GM12878 (cell line): ENCODE measurements at regions not wholly inside any gene's neighbourhood (a gene's known extent, or its start where the extent isn't known, plus 50 kb on each side); places are given as distances from the start of the nearest gene placed in this dataset.

ENCODE experiments used
- ATAC-seq: fragments of 200-7000 bp; cut with Tn5 transposase; 3 replicates; pipeline ENCODE4 v1.9.1; 2020; ENCODE audit warnings: mild to moderate bottlenecking, moderate library complexity
- BruUV-seq: library from RNA; stranded (reverse); fragments of 400-500 nt; replicated peaks from 2 replicates; lab custom pipeline; 2021; lab: Mats Ljungman, UMichigan
- CTCF ChIA-PET: fragments of 300-600 bp; sonication (Branson Sonifier 250); formaldehyde crosslinking; extraction: SDS; loops from one replicate; lab custom pipeline; 2021; ENCODE audit warnings: inconsistent platforms; lab: Yijun Ruan, JAX
- POLR2A ChIA-PET: fragments of 350-600 bp; formaldehyde crosslinking; extraction: SDS; loops from one replicate; lab custom pipeline; 2021; ENCODE audit warnings: inconsistent platforms; lab: Charles Lee
- RAD21 ChIA-PET: fragments of 300-600 bp; sonication (Branson Sonifier 250); formaldehyde crosslinking; loops from one replicate; lab custom pipeline; 2023; ENCODE audit warnings: antibody characterized with exemption; ENCODE audit not compliant: unreplicated experiment; lab: Charles Lee
- SMC1A ChIA-PET: fragments of 300-600 bp; sonication (Branson Sonifier 250); formaldehyde crosslinking; loops from one replicate; lab custom pipeline; 2023; ENCODE audit not compliant: unreplicated experiment, uncharacterized antibody; lab: Charles Lee
- DNase-seq: peaks from one replicate; pipeline ENCODE4 v3.0.0-alpha.2; 2011; ENCODE audit warnings: low read depth, low spot score
- FAIRE-seq: peaks from 3 replicates; lab custom pipeline; 2011; peaks lifted over from hg19 to GRCh38; lab: Jason Lieb, UNC
- H2AFZ ChIP-seq: 2 replicates; pipeline ENCODE4 v1.6.0; 2011; ENCODE audit warnings: low read depth, low read length, control low read depth; ENCODE audit not compliant: control insufficient read depth
- H3K27ac ChIP-seq: 2 replicates; pipeline ENCODE4 v1.5.1; 2011; ENCODE audit warnings: control low read depth; ENCODE audit not compliant: control insufficient read depth, insufficient read depth
- H3K27me3 ChIP-seq, 2 experiments: replicated peaks in 1 of 2; 2 replicates each; pipeline versions ENCODE4 v1.6.0 to v1.6.1; 2011; ENCODE audit warnings: low read length in 1 of 2; ENCODE audit not compliant: control insufficient read depth in 2 of 2, insufficient read depth in 2 of 2
- H3K36me3 ChIP-seq, 2 experiments: 2 replicates each; pipeline ENCODE4 v1.5.1; 2011; ENCODE audit warnings: low read length in 1 of 2; ENCODE audit not compliant: control insufficient read depth in 2 of 2, insufficient read depth in 2 of 2
- H3K4me1 ChIP-seq: 2 replicates; pipeline ENCODE4 v1.6.1; 2011; ENCODE audit warnings: mild to moderate bottlenecking, low read length, moderate library complexity, mixed read lengths; ENCODE audit not compliant: control insufficient read depth, insufficient read depth
- H3K4me2 ChIP-seq: 2 replicates; pipeline ENCODE4 v1.6.0; 2011; ENCODE audit warnings: control low read depth; ENCODE audit not compliant: control insufficient read depth, insufficient read depth
- H3K4me3 ChIP-seq: fragments of 200-600 bp; sonication (generic); 2 replicates; pipeline ENCODE4 v1.5.1; 2016
- H3K79me2 ChIP-seq: 2 replicates; pipeline ENCODE4 v1.6.0; 2011; ENCODE audit warnings: low read length; ENCODE audit not compliant: control insufficient read depth, insufficient read depth
- H3K9ac ChIP-seq: 2 replicates; pipeline ENCODE4 v1.8.0; 2011; ENCODE audit warnings: low read length, control low read depth, mixed read lengths; ENCODE audit not compliant: control insufficient read depth, insufficient read depth
- H3K9me3 ChIP-seq: replicated peaks from 3 replicates; pipeline ENCODE4 v1.5.1; 2011; ENCODE audit warnings: mild to moderate bottlenecking, low read length; ENCODE audit not compliant: control insufficient read depth, insufficient read depth
- H4K20me1 ChIP-seq: 2 replicates; pipeline ENCODE4 v1.6.0; 2011; ENCODE audit not compliant: control insufficient read depth, insufficient read depth
- CEBPB ChIP-seq, 2 experiments: fragments of 150-350 bp in 1 of 2; IDR thresholded peaks; 2 replicates each; pipeline ENCODE4 v1.6.1; 2012 to 2014; ENCODE audit warnings: low read depth in 2 of 2, low read length in 2 of 2, borderline replicate concordance in 1 of 2, inconsistent platforms in 1 of 2
- HDGF ChIP-seq: fragments of 450-650 bp; IDR thresholded peaks from 2 replicates; pipeline ENCODE4 v1.6.1; 2016; ENCODE audit warnings: antibody characterized with exemption
- SIX5 ChIP-seq: IDR thresholded peaks from 2 replicates; pipeline ENCODE4 v1.6.1; 2011; ENCODE audit warnings: mild to moderate bottlenecking, low read depth, low read length, moderate library complexity; ENCODE audit not compliant: severe bottlenecking
- WGBS: methylation state at CpG from one replicate; pipeline ENCODE4 v1.1.6; 2016; ENCODE audit warnings: low lambda C conversion rate; ENCODE audit not compliant: insufficient replicate concordance, insufficient coverage; ENCODE audit errors: missing lambda C conversion rate; 5-methylcytosine and 5-hydroxymethylcytosine counted together
- in situ Hi-C: fragments of 300-500 bp; cut with MboI; formaldehyde crosslinking; loops from 9 replicates; pipeline ENCODE4 v1.14.3; 2018; ENCODE audit warnings: mixed read lengths
- intact Hi-C: fragments of 100-400 bp; cut with micrococcal nuclease; formaldehyde crosslinking; loops from one replicate; pipeline ENCODE4 v1.14.2; 2022; ENCODE audit not compliant: unreplicated experiment
- TF ChIP-seq, protein P1 (sequence below): fragments of 150-350 bp; IDR thresholded peaks from 2 replicates; pipeline ENCODE4 v1.6.1; 2016; ENCODE audit warnings: low read depth, low read length

DNA sequence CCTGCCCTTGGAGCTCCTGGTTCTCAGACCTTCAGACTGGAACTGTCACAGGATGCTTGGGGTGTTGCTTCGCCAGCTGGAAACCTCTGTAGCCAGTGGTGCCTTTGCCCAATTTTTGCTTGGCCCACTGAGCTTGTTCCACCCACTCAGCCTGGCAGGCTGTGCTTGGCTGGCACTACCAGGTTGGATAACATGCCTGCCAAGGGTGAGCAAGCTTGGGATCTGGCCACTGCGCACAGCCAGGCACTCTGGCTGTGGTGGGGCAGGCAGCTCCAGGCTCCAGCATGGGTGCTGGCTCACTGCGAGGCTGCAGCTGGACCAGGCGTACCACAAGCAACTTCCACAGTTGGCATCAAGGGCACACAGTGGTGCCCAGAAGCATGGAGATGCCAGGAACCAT lies 967.8 kb upstream of the NCAM2 start (continued):
- TF ChIP-seq, protein P1, sequence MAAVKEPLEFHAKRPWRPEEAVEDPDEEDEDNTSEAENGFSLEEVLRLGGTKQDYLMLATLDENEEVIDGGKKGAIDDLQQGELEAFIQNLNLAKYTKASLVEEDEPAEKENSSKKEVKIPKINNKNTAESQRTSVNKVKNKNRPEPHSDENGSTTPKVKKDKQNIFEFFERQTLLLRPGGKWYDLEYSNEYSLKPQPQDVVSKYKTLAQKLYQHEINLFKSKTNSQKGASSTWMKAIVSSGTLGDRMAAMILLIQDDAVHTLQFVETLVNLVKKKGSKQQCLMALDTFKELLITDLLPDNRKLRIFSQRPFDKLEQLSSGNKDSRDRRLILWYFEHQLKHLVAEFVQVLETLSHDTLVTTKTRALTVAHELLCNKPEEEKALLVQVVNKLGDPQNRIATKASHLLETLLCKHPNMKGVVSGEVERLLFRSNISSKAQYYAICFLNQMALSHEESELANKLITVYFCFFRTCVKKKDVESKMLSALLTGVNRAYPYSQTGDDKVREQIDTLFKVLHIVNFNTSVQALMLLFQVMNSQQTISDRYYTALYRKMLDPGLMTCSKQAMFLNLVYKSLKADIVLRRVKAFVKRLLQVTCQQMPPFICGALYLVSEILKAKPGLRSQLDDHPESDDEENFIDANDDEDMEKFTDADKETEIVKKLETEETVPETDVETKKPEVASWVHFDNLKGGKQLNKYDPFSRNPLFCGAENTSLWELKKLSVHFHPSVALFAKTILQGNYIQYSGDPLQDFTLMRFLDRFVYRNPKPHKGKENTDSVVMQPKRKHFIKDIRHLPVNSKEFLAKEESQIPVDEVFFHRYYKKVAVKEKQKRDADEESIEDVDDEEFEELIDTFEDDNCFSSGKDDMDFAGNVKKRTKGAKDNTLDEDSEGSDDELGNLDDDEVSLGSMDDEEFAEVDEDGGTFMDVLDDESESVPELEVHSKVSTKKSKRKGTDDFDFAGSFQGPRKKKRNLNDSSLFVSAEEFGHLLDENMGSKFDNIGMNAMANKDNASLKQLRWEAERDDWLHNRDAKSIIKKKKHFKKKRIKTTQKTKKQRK, result no peak
- TF ChIP-seq CEBPB (IDR thresholded peaks at IDR 0.05; ENCODE audit: borderline replicate concordance in 1 of 2, low read depth in 2 of 2, low read length in 2 of 2), result no peak
- TF ChIP-seq, all 136 proteins: peak for 0

- H3K9ac ChIP-seq, result no peak overlapping the region
- no peak overlapping the region for H3K4me2 ChIP-seq
- in situ Hi-C loops (no loop called here), intact Hi-C loops (no loop called here)
- ChIA-PET POLR2A (no interaction called here), SMC1A (no interaction called here), RAD21 (no interaction called here), CTCF (no interaction called here)
- no peaks in the 10 kb centered on the region for H3K4me1 ChIP-seq
- TF ChIP-seq HDGF (no peak), SIX5 (no peak)
- BruUV-seq, result no TSS peak
- WGBS, result 3% methylated on average over 4 of the region's 4 CpGs
- no peaks in the 10 kb centered on the region for H4K20me1 ChIP-seq
- H3K27ac ChIP-seq, result no peak overlapping the region
- no peak for FAIRE-seq
- DNase-seq, result no peak
- H3K36me3 ChIP-seq, result no peaks in the 10 kb centered on the region
- no peak for ATAC-seq
- H3K27me3 ChIP-seq, result no peaks in the 10 kb centered on the region
- no peak overlapping the region for H2AFZ ChIP-seq
- H3K9me3 ChIP-seq, result no peaks in the 10 kb centered on the region; the same call in 2 of the 3 replicates
- no peak overlapping the region for H3K4me3 ChIP-seq
- no peaks in the 10 kb centered on the region for H3K79me2 ChIP-seq
Observed at GRCh38 chr21:20031807-20032206, 966.4 kb upstream of the NCAM2 start.
